SKM-1 (cell line): ENCODE measurements at regions not wholly inside any gene's neighbourhood (a gene's known extent, or its start where the extent isn't known, plus 50 kb on each side); places are given as distances from the start of the nearest gene placed in this dataset.

ENCODE experiments used
- DNase-seq: peaks from one replicate; lab custom pipeline; 2025; ENCODE audit not compliant: unreplicated experiment; lab: John Stamatoyannopoulos, UW

- DNase-seq = no peak
These were observed 1424.2 kb downstream of the MRPL39 start for GRCh38 chr21:24183077-24183476.

GRCh38 chr21:24179110-24179509 lies 1428.2 kb downstream of the MRPL39 start:
- DNase-seq = no peak

GRCh38 chr21:24175106-24175505 lies 1432.2 kb downstream of the MRPL39 start:
- no peak for DNase-seq

- DNase-seq = no peak
These were observed 1435.5 kb downstream of the MRPL39 start for GRCh38 chr21:24171736-24172135.

GRCh38 chr21:24163539-24163938 lies 1443.7 kb downstream of the MRPL39 start:
- no peak for DNase-seq

GRCh38 chr21:24160528-24160927 lies 1446.8 kb downstream of the MRPL39 start:
- no peak for DNase-seq

- no peak for DNase-seq
These were observed 1454.1 kb downstream of the MRPL39 start for GRCh38 chr21:24153137-24153536.

- DNase-seq = no peak
These were observed 1456.5 kb downstream of the MRPL39 start for GRCh38 chr21:24150753-24151152.

GRCh38 chr21:24148461-24148860 lies 1458.8 kb downstream of the MRPL39 start:
- DNase-seq = no peak

GRCh38 chr21:24147674-24148073 lies 1459.6 kb downstream of the MRPL39 start:
- DNase-seq = no peak

GRCh38 chr21:24131056-24131455 lies 1476.2 kb downstream of the MRPL39 start:
- no peak for DNase-seq

- DNase-seq = no peak
These were observed 1479.6 kb downstream of the MRPL39 start for GRCh38 chr21:24127651-24128050.

GRCh38 chr21:24123785-24124184 lies 1483.5 kb downstream of the MRPL39 start:
- DNase-seq = no peak

- DNase-seq = no peak
These were observed 1488.4 kb downstream of the MRPL39 start for GRCh38 chr21:24118738-24119459.

- no peak for DNase-seq
These were observed 1492.1 kb downstream of the MRPL39 start for GRCh38 chr21:24115141-24115540.

GRCh38 chr21:24112020-24112419 lies 1495.3 kb downstream of the MRPL39 start:
- DNase-seq = no peak

- no peak for DNase-seq
These were observed 1496.4 kb downstream of the MRPL39 start for GRCh38 chr21:24110846-24111245.

GRCh38 chr21:24097181-24097580 lies 1510.1 kb downstream of the MRPL39 start:
- no peak for DNase-seq

GRCh38 chr21:24096651-24097050 lies 1510.6 kb downstream of the MRPL39 start:
- DNase-seq = no peak

- no peak for DNase-seq
These were observed 1514.2 kb downstream of the MRPL39 start for GRCh38 chr21:24093032-24093431.

- DNase-seq = no peak
These were observed 1531.1 kb downstream of the MRPL39 start for GRCh38 chr21:24076179-24076578.

GRCh38 chr21:24055696-24056095 lies 1551.6 kb downstream of the MRPL39 start:
- DNase-seq = no peak

GRCh38 chr21:24050231-24050630 lies 1557.0 kb downstream of the MRPL39 start:
- no peak for DNase-seq
